ENCODE measurements at regions not wholly inside any gene's neighbourhood (a gene's known extent, or its start where the extent isn't known, plus 50 kb on each side); places are given as distances from the start of the nearest gene placed in this dataset.

- POLR2A ChIA-PET, result no interaction called here
- Mint-ChIP-seq H3K9me3 (peaks cover 3% of the 10 kb centered on the region), H3K4me1 (ENCODE audit: low read depth) (no peaks in the 10 kb centered on the region), H3K36me3 (ENCODE audit: low read depth) (no peaks in the 10 kb centered on the region), H3K4me3 (no peak overlapping the region), H3K27me3 (no peaks in the 10 kb centered on the region), H3K27ac (no peak overlapping the region)
- no peak for ATAC-seq
- TF ChIP-seq CTCF (IDR thresholded peaks at IDR 0.05), result no peak
- no peak for DNase-seq
- intact Hi-C loops (cut with micrococcal nuclease), result no loop called here
- CTCF ChIA-PET, result no interaction called here
These were observed 219.2 kb upstream of the RUNX1 start for GRCh38 chr21:35268261-35268660.

DNA sequence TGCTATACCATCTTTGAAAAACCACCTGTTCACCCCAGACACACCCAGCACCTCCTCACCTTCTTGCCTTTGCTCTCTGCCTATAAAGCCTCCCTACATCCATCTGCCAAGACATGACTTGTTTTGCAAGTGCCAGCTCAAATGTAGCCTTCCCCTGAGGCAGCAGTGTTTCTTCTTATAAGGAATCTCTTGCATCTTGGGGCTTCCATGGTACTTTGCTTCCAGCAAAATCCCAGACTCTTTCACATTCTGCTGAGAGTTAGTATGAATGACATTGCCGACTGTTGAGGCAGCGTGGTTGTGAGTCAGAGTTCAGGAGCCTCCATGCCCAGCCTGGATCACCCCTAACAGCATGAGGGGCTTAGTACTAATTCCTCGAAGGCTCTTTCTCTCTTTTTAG is 217.4 kb upstream of the RUNX1 start:
- Mint-ChIP-seq H3K4me1 (ENCODE audit: low read depth) (no peaks in the 10 kb centered on the region), H3K27me3 (no peaks in the 10 kb centered on the region), H3K36me3 (ENCODE audit: low read depth) (no peaks in the 10 kb centered on the region), H3K27ac (no peak overlapping the region), H3K9me3 (no peaks in the 10 kb centered on the region), H3K4me3 (no peak overlapping the region)
- no peak for TF ChIP-seq CTCF (IDR thresholded peaks at IDR 0.05)
- ChIA-PET POLR2A (no interaction called here), CTCF (no interaction called here)
- intact Hi-C loops (cut with micrococcal nuclease), result no loop called here
- ATAC-seq (no peak), DNase-seq (no peak)

DNA sequence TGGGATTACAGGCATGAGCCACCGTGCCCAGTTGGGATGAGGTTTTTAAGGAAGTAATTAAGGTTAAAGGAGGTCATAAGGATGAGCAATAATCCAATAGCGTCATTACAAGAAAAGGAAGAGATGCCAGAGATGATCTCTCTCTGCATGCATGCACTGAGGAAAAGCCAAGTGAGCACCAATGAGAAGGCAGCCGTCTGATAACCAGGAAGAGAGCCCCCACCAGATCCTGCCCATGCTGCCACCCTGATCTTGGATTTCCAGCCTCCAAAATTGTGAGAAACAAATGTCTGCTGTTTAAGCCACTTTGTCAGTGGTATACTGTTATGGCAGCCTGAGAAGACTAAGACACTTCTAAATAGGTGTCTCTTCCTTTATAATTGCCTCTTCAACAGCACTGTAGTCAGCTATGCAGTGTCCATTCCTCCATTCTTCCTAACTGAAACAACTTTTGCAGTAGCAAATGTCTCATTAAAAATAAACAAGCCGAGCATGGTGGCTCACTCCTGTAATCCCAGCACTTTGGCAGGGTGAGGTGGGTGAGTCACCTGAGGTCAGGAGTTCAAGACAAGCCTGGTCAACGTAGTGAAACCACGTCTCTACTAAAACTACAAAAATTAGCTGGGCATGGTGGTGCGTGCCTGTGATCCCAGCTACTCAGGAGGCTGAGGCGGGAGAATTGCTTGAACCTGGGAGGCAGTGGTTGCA is 216.2 kb upstream of the RUNX1 start:
- TF ChIP-seq CTCF (IDR thresholded peaks at IDR 0.05), result no peak
- intact Hi-C loops (cut with micrococcal nuclease), result no loop called here
- no peaks in the 10 kb centered on the region for H3K9me3 Mint-ChIP-seq
- H3K4me1 Mint-ChIP-seq (ENCODE audit: low read depth), result no peaks in the 10 kb centered on the region
- ChIA-PET POLR2A (no interaction called here), CTCF (no interaction called here)
- H3K27me3 Mint-ChIP-seq, result no peaks in the 10 kb centered on the region
- H3K27ac Mint-ChIP-seq, result no peak overlapping the region
- no peak overlapping the region for H3K4me3 Mint-ChIP-seq
- no peaks in the 10 kb centered on the region for H3K36me3 Mint-ChIP-seq (ENCODE audit: low read depth)
- DNase-seq (no peak), ATAC-seq (no peak)

DNA sequence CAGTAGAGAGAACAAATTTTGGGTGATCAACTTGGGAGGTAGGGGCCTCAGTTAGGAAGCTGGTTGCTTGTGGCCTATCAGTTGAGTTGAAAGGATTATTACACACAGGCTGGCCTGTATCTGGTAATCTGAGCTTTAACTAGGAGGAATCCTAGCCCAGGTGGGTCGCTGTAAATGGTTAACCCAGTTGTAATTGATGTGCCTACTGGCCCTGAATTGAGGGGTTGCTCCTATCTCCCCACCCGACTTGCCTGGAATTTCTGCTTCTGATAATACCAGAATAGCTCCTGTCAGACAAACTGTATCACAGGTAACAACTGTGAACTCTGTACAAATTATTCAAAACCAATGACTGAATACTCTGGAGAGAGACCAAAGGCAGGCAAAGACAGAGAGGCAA is 210.4 kb upstream of the RUNX1 start:
- no peak for ATAC-seq
- Mint-ChIP-seq H3K36me3 (ENCODE audit: low read depth) (no peaks in the 10 kb centered on the region), H3K4me1 (ENCODE audit: low read depth) (peaks cover 5% of the 10 kb centered on the region), H3K27ac (no peak overlapping the region), H3K4me3 (no peak overlapping the region), H3K9me3 (no peaks in the 10 kb centered on the region), H3K27me3 (peaks cover 3% of the 10 kb centered on the region)
- no peak for TF ChIP-seq CTCF (IDR thresholded peaks at IDR 0.05)
- intact Hi-C loops (cut with micrococcal nuclease), result no loop called here
- DNase-seq, result no peak
- CTCF ChIA-PET, result no interaction called here
- POLR2A ChIA-PET, result interaction anchor here (0.6 kb wide), 1 partner anchor 161 kb away, joined by 3 read pairs; no protein-coding TSS in a partner anchor

GRCh38 chr21:35258521-35258920 is 209.4 kb upstream of the RUNX1 start:
- Mint-ChIP-seq H3K27ac (no peak overlapping the region), H3K4me3 (no peak overlapping the region), H3K9me3 (no peaks in the 10 kb centered on the region), H3K27me3 (peaks cover 5% of the 10 kb centered on the region), H3K4me1 (ENCODE audit: low read depth) (peaks cover 5% of the 10 kb centered on the region), H3K36me3 (ENCODE audit: low read depth) (no peaks in the 10 kb centered on the region)
- CTCF ChIA-PET, result no interaction called here
- TF ChIP-seq CTCF (IDR thresholded peaks at IDR 0.05), result no peak
- intact Hi-C loops (cut with micrococcal nuclease), result no loop called here
- POLR2A ChIA-PET, result no interaction called here
- no peak for DNase-seq
- no peak for ATAC-seq

All from activated CD8-positive, alpha-beta T cell treated with anti-CD3 and anti-CD28 coated beads for 36 hours (primary cell).